ENCODE measurements at regions not wholly inside any gene's neighbourhood (a gene's known extent, or its start where the extent isn't known, plus 50 kb on each side); places are given as distances from the start of the nearest gene placed in this dataset.
"Not testable (repeated sequence)": the region's sequence is repeated elsewhere in the genome, so short reads cannot be mapped to it uniquely, and the experiment has no call there.

DNA sequence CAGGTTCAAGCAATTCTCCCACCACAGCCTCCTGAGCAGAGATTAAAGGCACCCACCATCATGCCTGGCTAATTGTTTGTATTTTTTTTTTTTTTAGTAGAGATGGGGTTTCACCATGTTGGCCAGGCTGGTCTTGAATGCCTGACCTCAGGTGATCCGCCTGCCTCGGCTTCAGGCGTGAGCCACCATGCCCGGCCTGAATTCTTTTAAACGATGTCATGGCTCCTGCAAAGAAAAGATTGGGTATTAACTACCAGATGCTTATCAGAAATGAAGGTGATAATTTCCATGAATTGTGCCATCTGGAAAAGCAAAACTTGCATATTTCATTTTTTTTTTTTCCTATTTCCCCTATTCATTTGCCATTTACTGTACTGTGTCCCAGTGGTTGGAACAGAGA lies 195.7 kb upstream of the IGFBP7 start:
- no peak for ATAC-seq (ENCODE audit: insufficient read depth, low FRiP score)
- H3K27ac ChIP-seq (ENCODE audit: low read depth in 1 of 2, low read length in 1 of 2) = no peak overlapping the region
- TF ChIP-seq, protein P1, sequence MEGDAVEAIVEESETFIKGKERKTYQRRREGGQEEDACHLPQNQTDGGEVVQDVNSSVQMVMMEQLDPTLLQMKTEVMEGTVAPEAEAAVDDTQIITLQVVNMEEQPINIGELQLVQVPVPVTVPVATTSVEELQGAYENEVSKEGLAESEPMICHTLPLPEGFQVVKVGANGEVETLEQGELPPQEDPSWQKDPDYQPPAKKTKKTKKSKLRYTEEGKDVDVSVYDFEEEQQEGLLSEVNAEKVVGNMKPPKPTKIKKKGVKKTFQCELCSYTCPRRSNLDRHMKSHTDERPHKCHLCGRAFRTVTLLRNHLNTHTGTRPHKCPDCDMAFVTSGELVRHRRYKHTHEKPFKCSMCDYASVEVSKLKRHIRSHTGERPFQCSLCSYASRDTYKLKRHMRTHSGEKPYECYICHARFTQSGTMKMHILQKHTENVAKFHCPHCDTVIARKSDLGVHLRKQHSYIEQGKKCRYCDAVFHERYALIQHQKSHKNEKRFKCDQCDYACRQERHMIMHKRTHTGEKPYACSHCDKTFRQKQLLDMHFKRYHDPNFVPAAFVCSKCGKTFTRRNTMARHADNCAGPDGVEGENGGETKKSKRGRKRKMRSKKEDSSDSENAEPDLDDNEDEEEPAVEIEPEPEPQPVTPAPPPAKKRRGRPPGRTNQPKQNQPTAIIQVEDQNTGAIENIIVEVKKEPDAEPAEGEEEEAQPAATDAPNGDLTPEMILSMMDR (IDR thresholded peaks at IDR 0.05; ENCODE audit: control extremely low read depth, extremely low read depth) = no peak
- no peak for DNase-seq
- H3K36me3 ChIP-seq (ENCODE audit: control insufficient read depth in 4 of 4, insufficient read depth in 4 of 4, low read length in 4 of 4) = no peaks in the 10 kb centered on the region
- H3K4me1 ChIP-seq (ENCODE audit: control insufficient read depth in 5 of 5, insufficient read depth in 5 of 5, low read length in 5 of 5) = no peaks in the 10 kb centered on the region
- WGBS, 2 donors = 89 to 93% methylated on average over 5 of the region's 5 CpGs
- no peak overlapping the region for H3K4me3 ChIP-seq
- H3K27me3 ChIP-seq (ENCODE audit: control insufficient read depth in 3 of 3, insufficient read depth in 3 of 3, low read length in 2 of 3) = no peaks in the 10 kb centered on the region
- H3K9me3 ChIP-seq (ENCODE audit: control insufficient read depth in 4 of 4, insufficient read depth in 3 of 4, low read length in 3 of 4) = peaks cover 0 to 3% (median 0%) of the 10 kb centered on the region in 4 donors
- no peak overlapping the region for H3K9ac ChIP-seq (ENCODE audit: insufficient read depth in 1 of 2, low read length in 2 of 2)

DNA sequence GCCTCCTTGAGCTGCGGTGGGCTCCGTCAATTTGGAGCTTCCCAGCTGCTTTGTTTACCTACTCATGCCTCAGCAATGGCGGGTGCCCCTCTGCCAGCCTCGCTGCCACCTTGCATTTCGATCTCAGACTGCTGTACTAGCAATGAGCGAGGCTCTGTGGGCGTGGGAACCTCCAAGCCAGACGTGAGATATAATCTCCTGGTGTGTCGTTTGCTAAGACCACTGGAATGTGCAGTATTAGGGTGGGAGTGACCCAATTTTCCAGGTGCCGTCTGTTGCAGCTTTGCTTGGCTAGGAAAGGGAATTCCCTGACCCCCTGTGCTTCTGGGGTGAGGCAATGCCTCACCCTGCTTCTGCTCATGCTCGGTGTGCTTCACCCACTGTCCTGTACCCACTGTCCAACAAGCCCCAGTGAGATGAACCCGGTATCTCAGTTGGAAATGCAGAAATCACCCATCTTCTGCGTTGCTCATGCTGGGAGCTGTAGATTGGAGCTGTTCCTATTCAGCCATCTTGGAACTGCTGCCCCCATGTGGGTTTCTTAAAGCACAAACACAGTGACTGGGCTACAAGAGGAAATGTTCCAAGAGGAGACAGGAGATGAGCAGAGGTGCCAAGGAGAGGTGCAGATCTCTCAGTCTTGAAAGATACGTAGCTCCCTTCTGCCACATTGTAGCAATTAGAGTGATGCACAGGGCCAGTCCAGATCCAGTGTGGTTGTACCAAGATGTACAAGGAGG lies 193.0 kb upstream of the IGFBP7 start:
- no peaks in the 10 kb centered on the region for H3K36me3 ChIP-seq (ENCODE audit: control insufficient read depth in 4 of 4, insufficient read depth in 4 of 4, low read length in 4 of 4)
- H3K9ac ChIP-seq (ENCODE audit: insufficient read depth in 1 of 2, low read length in 2 of 2) = no peak overlapping the region
- peaks cover 0 to 12% (median 0%) of the 10 kb centered on the region in 4 donors for H3K9me3 ChIP-seq (ENCODE audit: control insufficient read depth in 4 of 4, insufficient read depth in 3 of 4, low read length in 3 of 4)
- WGBS, 2 donors = 70 to 73% methylated on average over 14 of the region's 14 CpGs
- DNase-seq = peak in 2 of 3 donors; percentile 32 to 33
- TF ChIP-seq, protein P1 (IDR thresholded peaks at IDR 0.05; ENCODE audit: control extremely low read depth, extremely low read depth) = no peak
- no peak overlapping the region for H3K4me3 ChIP-seq
- ATAC-seq (ENCODE audit: insufficient read depth, low FRiP score) = no peak
- no peaks in the 10 kb centered on the region for H3K4me1 ChIP-seq (ENCODE audit: control insufficient read depth in 5 of 5, insufficient read depth in 5 of 5, low read length in 5 of 5)
- no peak overlapping the region for H3K27ac ChIP-seq (ENCODE audit: low read depth in 1 of 2, low read length in 1 of 2)
- no peaks in the 10 kb centered on the region for H3K27me3 ChIP-seq (ENCODE audit: control insufficient read depth in 3 of 3, insufficient read depth in 3 of 3, low read length in 2 of 3)

DNA sequence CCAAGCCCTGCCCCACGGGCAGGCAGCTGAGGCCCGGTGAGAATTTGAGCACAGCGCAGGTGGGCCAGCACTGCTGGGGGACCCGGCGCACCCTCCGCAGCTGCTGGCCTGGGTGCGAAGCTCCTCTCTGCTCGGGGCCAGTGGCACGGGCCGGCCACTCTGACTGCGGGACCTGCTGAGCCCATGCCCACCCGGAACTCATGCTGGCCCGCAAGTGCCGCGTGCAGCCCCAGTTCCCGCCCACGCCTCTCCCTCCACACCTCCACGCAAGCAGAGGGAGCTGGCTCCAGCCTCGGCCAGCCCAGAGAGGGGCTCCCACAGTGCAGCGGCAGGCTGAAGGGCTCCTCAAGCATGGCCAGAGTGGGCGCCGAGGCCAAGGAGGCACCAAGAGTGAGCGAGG lies 190.1 kb upstream of the IGFBP7 start:
- not testable (repeated sequence) for H3K27me3 ChIP-seq (ENCODE audit: control insufficient read depth in 3 of 3, insufficient read depth in 3 of 3, low read length in 2 of 3); DNase-seq; H3K9ac ChIP-seq (ENCODE audit: insufficient read depth in 1 of 2, low read length in 2 of 2); ATAC-seq (ENCODE audit: insufficient read depth, low FRiP score); H3K4me3 ChIP-seq; H3K36me3 ChIP-seq (ENCODE audit: control insufficient read depth in 4 of 4, insufficient read depth in 4 of 4, low read length in 4 of 4); H3K27ac ChIP-seq (ENCODE audit: low read depth in 1 of 2, low read length in 1 of 2); H3K4me1 ChIP-seq (ENCODE audit: control insufficient read depth in 5 of 5, insufficient read depth in 5 of 5, low read length in 5 of 5)
- 90 to 98% methylated on average over 18 to 23 of the region's 23 CpGs for WGBS, 2 donors
- peaks cover 0 to 12% (median 0%) of the 10 kb centered on the region in 4 donors for H3K9me3 ChIP-seq (ENCODE audit: control insufficient read depth in 4 of 4, insufficient read depth in 3 of 4, low read length in 3 of 4)

DNA sequence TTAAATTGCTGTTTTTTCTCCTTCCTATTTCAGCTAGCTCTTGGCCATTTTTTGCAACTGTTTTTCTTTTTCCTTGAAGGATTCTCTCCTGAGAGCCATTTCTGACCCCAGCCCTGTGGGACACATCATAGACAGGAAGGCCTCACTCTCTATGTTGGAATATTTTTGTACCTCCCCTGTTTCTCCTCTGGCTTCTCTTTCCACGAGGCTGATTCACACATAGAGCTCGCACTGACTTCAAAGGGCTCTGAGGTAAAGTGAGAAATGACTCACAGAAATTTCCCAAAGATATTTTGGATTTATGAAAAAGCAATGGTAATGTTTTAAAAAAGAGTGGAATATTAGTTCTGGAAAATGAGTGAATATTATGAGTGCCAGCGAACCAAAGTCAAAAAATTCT lies 181.7 kb upstream of the IGFBP7 start:
- ATAC-seq (ENCODE audit: insufficient read depth, low FRiP score) (no peak), DNase-seq (no peak)
- 71 to 76% methylated on average over 3 of the region's 3 CpGs for WGBS, 2 donors
- Histone ChIP-seq H3K4me1 (ENCODE audit: control insufficient read depth in 5 of 5, insufficient read depth in 5 of 5, low read length in 5 of 5) (no peaks in the 10 kb centered on the region), H3K27me3 (ENCODE audit: control insufficient read depth in 3 of 3, insufficient read depth in 3 of 3, low read length in 2 of 3) (no peaks in the 10 kb centered on the region), H3K9me3 (ENCODE audit: control insufficient read depth in 4 of 4, insufficient read depth in 3 of 4, low read length in 3 of 4) (no peaks in the 10 kb centered on the region), H3K4me3 (no peak overlapping the region), H3K9ac (ENCODE audit: insufficient read depth in 1 of 2, low read length in 2 of 2) (no peak overlapping the region), H3K27ac (ENCODE audit: low read depth in 1 of 2, low read length in 1 of 2) (no peak overlapping the region), H3K36me3 (ENCODE audit: control insufficient read depth in 4 of 4, insufficient read depth in 4 of 4, low read length in 4 of 4) (no peaks in the 10 kb centered on the region)
- TF ChIP-seq, protein P1 (IDR thresholded peaks at IDR 0.05; ENCODE audit: control extremely low read depth, extremely low read depth) = no peak
